Hematopoietic multipotent progenitor cell treated with erythropoietin and hydrocortisone succinate and interleukin-3 and kit ligand, for 4 days (in vitro differentiated cells): ENCODE measurements at regions not wholly inside any gene's neighbourhood (a gene's known extent, or its start where the extent isn't known, plus 50 kb on each side); places are given as distances from the start of the nearest gene placed in this dataset.

ENCODE experiments used
- DNase-seq: peaks from one replicate; pipeline ENCODE4 v3.0.0-alpha.2; 2015

DNA sequence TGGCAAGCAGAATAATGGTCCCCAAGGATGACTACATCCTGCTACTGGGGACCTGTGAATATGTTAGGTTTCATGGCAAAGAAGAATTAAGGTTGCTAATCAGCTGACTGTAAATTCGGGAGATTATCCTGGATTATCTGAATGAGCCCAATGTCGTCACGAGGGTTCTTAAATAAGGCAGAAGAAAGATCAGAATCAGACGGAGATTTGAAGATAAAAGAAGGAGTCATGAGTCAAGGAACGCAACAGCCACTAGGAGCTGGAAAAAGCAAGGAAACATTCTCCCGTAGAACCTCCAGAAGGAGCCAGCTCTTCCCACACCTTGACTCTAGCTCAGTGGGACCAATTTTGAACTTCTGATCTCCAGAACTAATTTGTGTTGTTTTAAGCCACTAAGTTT, 82.9 kb upstream of the APBB1IP start:
- DNase-seq = no peak

GRCh38 chr10:26357203-26357602, 80.9 kb upstream of the APBB1IP start:
- no peak for DNase-seq

DNA sequence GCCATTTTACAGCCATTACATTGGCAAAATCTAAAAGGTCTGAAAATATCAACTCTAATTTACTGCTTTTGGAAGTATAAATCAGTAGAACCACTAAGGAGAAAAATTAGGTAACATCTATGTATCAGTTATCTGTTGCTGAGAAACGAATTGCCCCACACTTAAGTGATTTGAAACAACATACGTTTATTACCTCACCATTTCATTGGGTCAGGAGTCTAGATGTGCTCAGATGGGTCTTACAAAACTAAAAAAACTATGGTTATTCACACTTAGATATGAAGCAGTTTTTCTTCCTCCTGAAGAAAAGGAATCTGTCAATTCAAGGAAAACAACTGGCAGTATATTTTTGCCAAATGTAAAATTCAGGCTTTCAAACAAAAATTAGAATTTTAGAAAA, 80.1 kb upstream of the APBB1IP start:
- DNase-seq = no peak

GRCh38 chr10:26359670-26360069, 78.5 kb upstream of the APBB1IP start:
- DNase-seq = no peak

- no peak for DNase-seq
These were observed 76.8 kb upstream of the APBB1IP start for GRCh38 chr10:26361351-26361750.

- no peak for DNase-seq
These were observed 76.2 kb upstream of the APBB1IP start for GRCh38 chr10:26361971-26362370.

- no peak for DNase-seq
These were observed 72.3 kb upstream of the APBB1IP start for GRCh38 chr10:26365681-26366358.

GRCh38 chr10:26367035-26367434, 71.1 kb upstream of the APBB1IP start:
- DNase-seq = peak; percentile 51

DNA sequence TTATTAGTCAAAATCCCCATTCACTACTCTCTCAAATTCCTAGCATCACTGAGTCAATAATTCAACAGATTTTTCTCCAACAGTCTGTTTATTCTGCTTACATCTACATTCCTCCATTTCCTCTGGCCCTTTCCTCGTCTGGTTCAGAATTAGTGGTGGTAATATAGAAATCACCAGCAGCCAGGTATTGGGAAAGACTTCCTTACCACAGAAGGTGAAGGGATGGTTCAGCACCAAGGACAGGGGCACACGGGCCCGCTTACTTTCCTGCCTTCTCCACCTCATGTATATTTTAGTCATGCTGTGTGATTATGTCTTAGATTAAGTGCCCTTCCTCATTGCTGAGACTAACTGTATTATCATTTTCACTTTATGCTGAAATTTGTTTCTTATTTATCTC, 70.4 kb upstream of the APBB1IP start:
- peak; percentile 75 for DNase-seq

DNA sequence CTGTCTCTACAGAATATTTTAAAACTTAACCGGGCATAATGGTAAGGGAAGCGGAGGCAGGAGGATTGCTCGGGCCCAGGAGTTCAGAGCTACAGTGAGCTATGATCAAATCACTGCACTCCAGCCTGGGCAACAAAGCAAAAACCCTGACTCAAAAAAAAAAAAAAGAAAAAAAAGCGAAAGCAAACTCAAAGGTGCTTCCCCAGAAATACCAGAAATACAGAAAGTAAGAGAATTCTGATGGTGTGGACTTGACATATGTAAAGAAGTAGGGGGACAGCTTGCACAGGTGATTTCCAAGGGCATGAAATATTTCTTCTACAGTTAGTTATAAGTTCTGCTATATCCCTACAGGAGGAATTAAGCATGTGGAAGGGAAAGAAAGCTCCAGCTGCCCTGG, 69.7 kb upstream of the APBB1IP start:
- no peak for DNase-seq

DNA sequence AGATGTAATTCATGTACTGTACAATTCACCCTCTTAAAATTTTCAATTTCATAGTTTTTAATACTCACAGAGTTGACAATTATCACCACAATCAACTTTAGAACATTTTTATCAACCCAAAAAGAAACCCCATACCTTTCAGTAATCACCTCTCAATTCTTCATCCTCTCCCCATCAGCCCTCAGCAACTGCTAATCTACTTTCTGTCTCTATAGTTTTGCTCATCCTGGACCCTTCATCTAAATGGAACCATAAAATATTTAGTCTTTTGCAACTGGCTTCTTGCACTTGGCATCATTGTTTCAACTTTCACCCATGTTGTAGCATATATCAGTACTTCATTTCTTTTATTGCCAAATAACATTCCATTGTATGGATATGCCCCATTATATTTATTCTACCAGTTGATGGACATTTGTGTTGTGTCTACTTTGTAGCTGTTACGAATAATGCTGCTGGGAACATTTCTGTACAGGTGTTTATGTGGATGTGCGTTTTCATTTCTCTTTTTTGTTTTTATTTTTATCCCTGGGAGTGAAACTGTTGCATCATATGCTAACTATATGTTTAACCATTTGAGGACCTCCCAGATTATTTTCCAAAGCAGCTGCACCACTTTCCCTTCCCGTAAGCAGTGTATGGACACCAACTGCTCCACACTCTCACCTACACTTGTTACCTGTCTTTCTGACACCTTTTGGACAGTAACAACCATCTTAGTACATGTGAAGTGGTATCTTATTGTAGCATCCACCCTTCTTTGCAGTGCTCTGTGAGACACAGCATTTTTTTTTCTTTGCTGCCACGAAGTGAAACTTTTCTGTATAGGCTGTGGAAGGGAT, 65.4 kb upstream of the APBB1IP start:
- no peak for DNase-seq

DNA sequence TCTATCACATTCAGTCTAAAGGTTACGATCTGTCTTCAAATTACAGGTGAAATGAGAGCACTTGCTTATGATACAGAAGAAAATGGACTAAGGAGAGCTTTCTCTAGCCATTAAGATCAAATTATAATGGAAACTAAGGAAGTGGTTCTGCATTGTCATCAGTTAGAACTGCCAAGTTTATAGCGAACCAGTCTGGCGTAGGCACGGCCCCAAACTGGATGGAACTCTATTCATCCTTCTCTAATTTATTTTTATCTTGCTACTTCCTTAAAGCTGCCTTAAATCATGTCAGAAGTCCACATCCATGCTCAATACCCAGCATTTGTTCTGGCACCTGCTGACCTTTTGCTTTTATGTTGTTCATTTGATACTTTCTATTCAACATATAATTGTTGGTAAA, 63.7 kb upstream of the APBB1IP start:
- DNase-seq = peak; percentile 31

GRCh38 chr10:26377224-26377810, 60.8 kb upstream of the APBB1IP start:
- DNase-seq = peak; percentile 75

DNA sequence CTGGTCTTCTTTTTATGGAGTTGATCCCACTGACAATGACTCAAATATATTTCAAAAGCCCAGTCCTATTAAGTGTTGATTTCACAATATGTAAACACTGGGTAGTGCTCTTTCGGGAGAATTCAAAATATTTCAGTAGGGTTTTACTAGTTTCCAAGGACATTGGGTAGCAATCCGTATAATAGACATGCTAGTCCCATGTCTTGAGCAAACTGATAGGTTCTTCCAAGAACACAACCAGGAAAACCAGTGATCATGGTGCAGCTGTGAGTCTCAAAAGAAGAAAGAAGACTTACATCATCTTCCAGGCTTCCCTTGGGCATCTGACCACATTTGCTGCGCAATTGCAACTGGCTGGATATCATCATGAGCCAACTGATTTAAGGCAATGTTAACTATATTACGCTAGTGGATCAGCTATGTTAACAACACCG, 59.3 kb upstream of the APBB1IP start:
- no peak for DNase-seq

DNA sequence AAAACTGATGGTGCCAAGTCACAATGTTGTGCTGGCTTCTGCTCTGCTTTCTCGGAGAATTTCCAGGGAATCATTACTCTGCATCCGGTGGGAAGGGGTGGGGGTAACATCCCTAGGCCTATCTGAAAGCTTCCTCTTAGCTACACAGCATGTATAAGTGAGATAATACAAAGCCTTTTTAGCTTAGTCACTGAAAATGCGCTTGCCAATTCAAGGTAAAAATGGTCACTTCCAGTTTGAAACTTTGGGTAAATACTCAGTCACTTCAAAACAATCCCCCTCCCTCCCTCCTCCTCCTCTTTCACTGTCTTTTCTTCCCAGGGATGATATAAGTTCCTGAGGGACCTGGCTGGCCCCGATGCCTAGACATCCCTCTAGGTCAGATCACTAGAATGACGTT, 57.3 kb upstream of the APBB1IP start:
- DNase-seq = peak; percentile 55

DNA sequence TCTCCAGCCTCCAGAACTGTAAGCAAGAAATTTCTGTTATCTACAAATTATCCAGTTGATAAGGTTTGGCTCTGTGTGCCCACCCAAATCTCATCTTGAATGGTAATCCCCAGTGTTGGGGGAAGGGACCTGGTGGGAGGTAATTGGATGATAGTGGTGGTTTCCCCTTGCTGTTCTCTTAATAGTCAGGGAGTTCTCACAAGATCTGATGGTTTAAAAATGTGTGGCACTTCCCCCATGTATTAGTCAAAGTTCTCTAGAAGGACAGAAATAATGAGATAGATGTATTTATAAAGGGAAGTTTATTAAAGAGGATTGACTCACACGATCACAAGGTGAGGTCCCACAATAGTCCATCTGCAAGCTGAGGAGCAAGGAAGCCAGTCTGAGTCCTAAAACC, 56.2 kb upstream of the APBB1IP start:
- DNase-seq = no peak

DNA sequence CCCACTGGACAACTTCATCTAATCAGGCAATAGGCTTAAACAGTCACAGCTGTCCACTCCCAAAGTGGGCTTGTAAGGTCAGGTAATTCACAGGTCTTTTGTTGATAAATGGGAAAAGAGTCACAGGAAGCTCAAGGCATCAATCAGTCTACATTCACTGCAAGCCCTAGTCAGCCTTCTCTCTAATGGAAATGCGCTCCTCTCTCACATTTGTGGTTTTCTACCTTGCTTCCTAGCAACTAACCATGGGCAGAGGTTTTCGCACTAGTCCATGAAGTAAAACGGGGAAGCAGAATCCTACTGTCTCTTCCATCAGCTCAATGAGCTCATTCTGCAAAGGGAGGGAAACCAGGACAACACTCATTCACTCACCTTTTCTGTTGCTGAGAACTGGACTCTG, 53.5 kb upstream of the APBB1IP start:
- DNase-seq = no peak

- no peak for DNase-seq
These were observed 52.7 kb upstream of the APBB1IP start for GRCh38 chr10:26385443-26385842.

- DNase-seq = peak; percentile 37
These were observed 51.4 kb upstream of the APBB1IP start for GRCh38 chr10:26386781-26387180.
